ENCODE measurements at regions not wholly inside any gene's neighbourhood (a gene's known extent, or its start where the extent isn't known, plus 50 kb on each side); places are given as distances from the start of the nearest gene placed in this dataset.

DNA sequence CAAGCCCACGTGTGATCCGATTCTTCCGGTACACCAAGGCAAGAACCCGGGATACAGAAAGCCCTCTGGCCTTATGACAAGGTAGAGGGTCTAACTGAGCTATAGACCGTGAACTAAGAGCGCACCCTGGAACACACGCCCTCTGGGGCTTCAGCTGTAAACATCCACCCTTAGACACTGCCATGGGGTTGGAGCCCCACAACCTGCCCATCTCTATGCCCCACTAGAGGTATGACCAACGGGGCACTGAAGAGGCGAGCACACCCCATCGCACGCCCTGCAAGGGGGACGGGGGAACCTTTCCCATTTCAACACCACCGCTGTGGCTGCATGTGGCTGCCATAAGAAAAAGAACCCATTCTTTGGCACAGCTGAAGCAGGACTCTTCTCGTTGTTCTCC is 1206.0 kb upstream of the TMEM132C start:
- TF ChIP-seq JUND (IDR thresholded peaks at IDR 0.05; ENCODE audit: low read length) (no peak), SP1 (IDR thresholded peaks at IDR 0.05; ENCODE audit: low read depth, low read length) (no peak), EZH2 (IDR thresholded peaks at IDR 0.05; ENCODE audit: low read depth, low read length, severe bottlenecking) (no peak), USF2 (IDR thresholded peaks at IDR 0.05; ENCODE audit: low read length) (no peak)
- TF ChIP-seq, protein P1, sequence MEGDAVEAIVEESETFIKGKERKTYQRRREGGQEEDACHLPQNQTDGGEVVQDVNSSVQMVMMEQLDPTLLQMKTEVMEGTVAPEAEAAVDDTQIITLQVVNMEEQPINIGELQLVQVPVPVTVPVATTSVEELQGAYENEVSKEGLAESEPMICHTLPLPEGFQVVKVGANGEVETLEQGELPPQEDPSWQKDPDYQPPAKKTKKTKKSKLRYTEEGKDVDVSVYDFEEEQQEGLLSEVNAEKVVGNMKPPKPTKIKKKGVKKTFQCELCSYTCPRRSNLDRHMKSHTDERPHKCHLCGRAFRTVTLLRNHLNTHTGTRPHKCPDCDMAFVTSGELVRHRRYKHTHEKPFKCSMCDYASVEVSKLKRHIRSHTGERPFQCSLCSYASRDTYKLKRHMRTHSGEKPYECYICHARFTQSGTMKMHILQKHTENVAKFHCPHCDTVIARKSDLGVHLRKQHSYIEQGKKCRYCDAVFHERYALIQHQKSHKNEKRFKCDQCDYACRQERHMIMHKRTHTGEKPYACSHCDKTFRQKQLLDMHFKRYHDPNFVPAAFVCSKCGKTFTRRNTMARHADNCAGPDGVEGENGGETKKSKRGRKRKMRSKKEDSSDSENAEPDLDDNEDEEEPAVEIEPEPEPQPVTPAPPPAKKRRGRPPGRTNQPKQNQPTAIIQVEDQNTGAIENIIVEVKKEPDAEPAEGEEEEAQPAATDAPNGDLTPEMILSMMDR (IDR thresholded peaks at IDR 0.05; ENCODE audit: control extremely low read depth in 1 of 3, insufficient read depth in 1 of 3, low read depth in 1 of 3, low read length in 3 of 3): no peak
